HepG2 (cell line): ENCODE measurements at regions not wholly inside any gene's neighbourhood (a gene's known extent, or its start where the extent isn't known, plus 50 kb on each side); places are given as distances from the start of the nearest gene placed in this dataset. TPM values are rescaled to one million over a fixed set of nuclear protein-coding genes. Genes with fewer than 3 reads are reported as not detected.
"Not testable (repeated sequence)": the region's sequence is repeated elsewhere in the genome, so short reads cannot be mapped to it uniquely, and the experiment has no call there.

ENCODE experiments used
- GATAD2A ChIP-seq: IDR thresholded peaks from 2 replicates; pipeline ENCODE4 v1.6.1; 2016
- SOX6 ChIP-seq, 2 experiments: fragments of 450-650 bp in 1 of 2; sonication (generic) in 1 of 2; formaldehyde crosslinking in 1 of 2; IDR thresholded peaks; 2 replicates each; pipeline versions ENCODE4 v1.4.0 to v1.6.1; 2017 to 2020; ENCODE audit warnings: antibody characterized with exemption in 1 of 2, mild to moderate bottlenecking in 1 of 2, missing genetic modification reagents in 1 of 2
- TBX2 ChIP-seq: sonication (generic); formaldehyde crosslinking; IDR thresholded peaks from 2 replicates; pipeline ENCODE4 v1.5.0; 2020; ENCODE audit warnings: missing genetic modification reagents, mild to moderate bottlenecking, borderline replicate concordance
- ZSCAN25 ChIP-seq: sonication (generic); formaldehyde crosslinking; IDR thresholded peaks from 2 replicates; pipeline ENCODE4 v1.8.0; 2022; ENCODE audit warnings: mild to moderate bottlenecking, missing genetic modification reagents
- microRNA counts: library from miRNA; unstranded; fragments of <30 nt; microRNA quantifications from one replicate; lab custom pipeline; 2015
- microRNA-seq: library from miRNA; unstranded; fragments of <30 nt; microRNA quantifications from one replicate; pipeline ENCODE4, GENCODE V29; 2020
- small RNA-seq, 3 experiments: library from RNA; depleted of rRNA; stranded (forward); fragments of <200 nt; gene quantifications; one replicate each; pipeline ENCODE3, GENCODE V24; 2012; ENCODE audit warnings: low read depth in 2 of 3, low replicate concordance in 1 of 3; ENCODE audit not compliant: insufficient read length in 3 of 3, insufficient read depth in 2 of 3

DNA sequence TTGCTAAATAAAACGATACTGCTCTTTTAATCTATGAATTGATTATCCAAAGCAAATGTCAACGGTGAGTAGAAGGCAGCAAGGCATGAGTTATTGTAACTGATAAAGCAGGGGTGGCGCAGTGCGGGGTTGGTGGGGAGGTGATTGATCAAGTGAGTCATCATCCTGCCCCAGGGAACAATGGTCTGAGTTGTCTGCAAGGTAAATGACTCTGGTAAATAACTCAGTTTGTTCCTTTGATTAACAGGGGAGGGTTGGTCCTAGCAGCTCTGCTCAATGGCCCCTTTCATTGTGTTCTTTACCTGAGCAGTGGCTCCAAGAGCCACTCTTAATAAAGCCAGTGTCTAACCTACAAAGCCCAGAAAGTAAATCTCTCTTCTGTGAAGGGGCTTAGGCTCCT, 91.8 kb downstream of the QRSL1 start (continued):
- TF ChIP-seq ZSCAN25 (CRISPR knock-in tag) (peak; percentile 97), SOX6 (CRISPR knock-in tag; IDR thresholded peaks at IDR 0.05) (peak; percentile 97), TBX2 (CRISPR knock-in tag) (peak; percentile 86), GATAD2A (CRISPR knock-in tag) (peak; percentile 39)
- TF ChIP-seq SOX6 (IDR thresholded peaks at IDR 0.05) = not testable (repeated sequence)

MicroRNAs in the stretch of these regions (microRNA counts, 767-probe panel; counts per million panel counts)
- not detected for microRNA hsa-miR-587 (lab: Ali Mortazavi, UCI)

Small RNA genes in the stretch of these regions (microRNA-seq; reads per million reads assigned to microRNA genes)
- gene MIR587 = not detected

Small RNA genes in the stretch of these regions (small RNA-seq; reads per million reads assigned to genes)
- gene MIR587 (0 reads per million in 3 experiments), gene RNU6-117P (0 reads per million in 3 experiments)
